ENCODE measurements at regions not wholly inside any gene's neighbourhood (a gene's known extent, or its start where the extent isn't known, plus 50 kb on each side); places are given as distances from the start of the nearest gene placed in this dataset.
"Not testable (repeated sequence)": the region's sequence is repeated elsewhere in the genome, so short reads cannot be mapped to it uniquely, and the experiment has no call there.

DNA sequence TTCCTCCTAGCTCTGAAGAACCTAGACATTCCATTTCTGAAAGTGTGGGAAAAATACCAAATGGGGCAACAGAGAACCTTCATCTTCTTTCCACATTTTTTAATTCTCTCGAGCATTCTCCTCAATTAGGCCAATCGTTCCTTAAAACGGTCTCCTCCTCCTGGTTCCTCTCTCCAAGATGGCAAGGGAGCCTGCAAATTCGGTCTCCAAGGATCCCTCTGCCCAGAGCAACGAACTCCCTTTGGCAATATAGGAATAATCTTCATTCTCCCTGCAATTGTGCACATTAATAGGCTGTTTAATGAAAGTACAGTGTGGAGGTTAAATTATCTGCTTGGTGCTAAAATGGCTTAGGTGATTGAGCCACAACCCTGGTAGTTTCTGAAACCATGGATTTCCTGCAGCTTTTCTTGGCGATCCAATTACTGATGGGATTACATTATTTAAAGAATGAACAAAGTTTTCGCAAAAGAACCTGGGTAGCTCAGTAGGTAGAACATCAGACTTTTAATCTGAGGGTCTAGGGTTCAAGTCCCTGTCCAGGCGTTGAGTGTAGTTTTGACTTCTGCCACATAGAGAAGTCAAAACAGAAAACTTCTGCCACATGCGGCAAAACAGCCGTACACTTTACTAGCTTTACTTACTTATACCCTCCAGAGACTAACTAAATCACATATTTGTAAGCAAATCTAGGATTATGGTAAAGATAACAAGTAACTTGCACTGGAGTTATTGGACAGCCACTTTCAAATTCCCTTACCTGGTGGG, 102.9 kb upstream of the ZNF184 start:
- DNase-seq: no peak

DNA sequence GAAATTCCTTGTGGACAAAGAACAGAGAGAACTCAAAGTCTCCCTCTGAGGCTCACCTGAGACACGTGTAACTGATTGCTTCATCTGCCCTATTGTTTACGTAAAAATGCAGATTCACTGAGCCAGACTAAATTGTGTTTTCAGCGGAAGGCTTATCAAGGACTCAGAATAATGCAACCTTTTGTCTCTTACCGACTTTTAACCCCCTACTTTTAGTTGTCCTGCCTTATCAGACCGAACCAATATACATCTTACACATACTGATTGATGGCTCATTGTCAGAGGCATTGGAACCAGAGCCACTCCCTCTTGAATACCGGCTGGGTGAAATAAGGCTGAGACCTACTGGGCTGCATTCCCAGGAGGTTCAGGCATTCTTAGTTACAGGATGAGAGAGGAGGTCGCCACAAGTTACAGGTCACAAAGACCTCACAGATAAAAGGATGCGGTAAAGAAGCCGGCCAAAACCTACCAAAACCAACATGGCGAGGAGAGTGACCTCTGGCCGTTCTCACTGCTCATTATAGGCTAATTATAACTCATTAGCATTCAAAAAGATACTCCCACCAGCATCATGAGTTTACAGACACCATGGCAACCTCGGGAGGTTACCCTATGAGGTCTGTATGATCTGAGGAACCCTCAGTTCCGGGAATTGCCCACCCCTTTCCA, 95.5 kb upstream of the ZNF184 start:
- DNase-seq: no peak

DNA sequence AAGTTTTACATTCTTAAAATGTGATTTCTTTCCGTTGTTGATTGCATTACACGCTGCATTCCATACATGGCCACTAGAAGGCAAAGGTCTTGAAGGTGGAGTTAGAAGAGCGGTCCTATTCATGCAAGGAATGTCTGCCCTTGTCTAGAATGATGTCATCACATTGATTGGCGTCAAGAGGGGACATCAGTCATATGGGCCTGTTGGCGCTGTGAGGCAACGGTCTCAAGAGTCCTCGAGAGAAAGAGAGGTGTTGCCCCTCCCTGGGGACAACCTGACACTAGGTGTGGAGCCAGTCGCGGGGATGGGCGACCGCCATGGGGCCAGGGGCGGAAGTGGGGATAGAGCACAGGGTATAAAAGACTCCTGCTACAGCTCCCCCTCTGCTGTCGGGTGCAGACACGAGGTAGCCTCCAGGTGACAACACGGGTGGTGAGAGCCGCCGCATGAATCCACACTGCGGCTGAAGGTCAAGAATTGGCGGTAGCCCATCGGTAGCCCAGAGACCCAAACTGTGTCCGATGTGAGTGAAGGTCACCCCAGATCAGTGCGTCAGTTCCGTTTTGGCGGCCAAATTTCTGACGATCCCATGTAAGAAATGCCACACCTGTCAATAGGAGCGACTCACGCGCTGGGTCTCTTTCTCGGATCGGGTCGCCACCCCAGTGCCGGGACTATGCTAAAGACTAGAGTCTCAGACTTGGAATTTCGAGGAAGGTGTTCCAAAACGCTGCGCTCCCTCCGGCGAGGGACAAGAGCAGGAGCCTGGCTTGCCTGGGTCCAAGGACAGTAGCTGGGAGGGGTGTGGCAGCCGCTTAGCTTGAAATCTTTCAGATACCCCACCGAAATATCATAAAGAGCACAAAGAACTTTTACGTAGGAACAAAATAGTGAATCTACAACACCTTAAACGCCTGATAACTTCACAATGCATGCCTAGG, 93.2 kb upstream of the ZNF184 start:
- DNase-seq: no peak

DNA sequence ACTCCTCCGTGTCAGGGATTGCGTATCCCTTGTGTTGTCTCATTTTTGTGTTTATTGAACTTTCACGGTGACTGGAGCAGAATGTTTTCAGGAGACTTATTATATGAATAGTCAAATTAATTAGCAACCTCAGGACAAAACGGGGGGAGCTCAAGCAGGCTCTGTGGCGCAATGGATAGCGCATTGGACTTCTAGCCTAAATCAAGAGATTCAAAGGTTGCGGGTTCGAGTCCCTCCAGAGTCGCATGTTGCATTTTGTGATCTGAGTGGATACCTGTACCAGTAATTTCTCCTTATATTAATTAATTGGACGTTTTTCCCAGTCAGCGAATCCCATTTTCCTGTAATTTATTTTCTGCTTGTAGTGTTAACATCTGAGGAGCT, 89.1 kb upstream of the ZNF184 start:
- DNase-seq: no peak

DNA sequence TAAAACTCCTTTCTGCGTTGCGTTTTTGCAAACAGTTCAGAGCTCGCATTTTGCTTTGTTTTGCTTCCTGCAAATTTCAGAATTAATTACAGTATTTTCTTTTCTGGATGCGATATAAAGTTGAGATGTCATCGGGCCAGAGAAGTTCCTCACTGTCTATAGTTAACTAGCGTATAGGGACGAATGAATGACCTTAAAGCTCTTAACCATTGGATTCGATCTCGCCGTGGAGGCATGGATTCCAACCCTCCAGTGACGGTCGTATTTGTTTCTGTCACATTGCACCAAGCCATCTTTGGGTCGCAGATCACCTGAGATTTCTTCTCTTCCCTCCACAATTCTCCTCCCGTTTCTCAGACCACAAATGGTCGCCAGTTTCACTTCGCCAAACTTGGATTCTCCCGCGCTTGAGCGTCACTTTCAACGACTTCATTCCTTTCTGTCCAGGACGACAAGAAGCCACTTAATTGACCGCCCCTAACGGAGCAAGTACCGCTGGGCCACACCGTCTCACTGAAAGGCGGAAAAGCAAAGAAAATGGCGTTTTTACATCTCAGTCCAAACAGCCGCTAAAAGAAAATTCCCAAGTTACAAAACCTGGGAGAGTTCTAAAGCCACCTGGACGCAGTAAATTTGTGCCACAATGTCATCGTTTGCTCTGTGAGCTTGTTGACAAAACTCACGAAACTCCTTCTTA, 85.3 kb upstream of the ZNF184 start:
- no peak for DNase-seq

DNA sequence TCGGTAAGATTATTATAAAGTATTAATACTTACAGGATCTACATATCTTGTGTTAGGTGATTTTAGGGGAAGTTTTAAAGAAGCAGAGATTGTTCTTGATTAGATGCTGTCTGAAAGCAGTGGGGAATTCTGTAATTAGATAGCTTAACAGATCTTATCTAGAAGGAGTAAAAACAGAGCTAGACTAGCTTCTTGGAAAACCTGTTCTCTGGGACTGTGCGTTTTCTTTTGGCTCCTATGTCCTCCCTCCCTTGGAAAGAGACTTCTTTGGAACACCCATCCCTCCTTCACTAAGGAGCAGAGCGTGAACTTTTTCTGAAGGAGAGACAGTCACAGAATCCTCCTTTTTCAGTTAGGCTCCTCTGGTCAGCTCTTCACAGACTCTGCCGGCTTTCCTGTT, 83.5 kb upstream of the ZNF184 start:
- no peak for DNase-seq

DNA sequence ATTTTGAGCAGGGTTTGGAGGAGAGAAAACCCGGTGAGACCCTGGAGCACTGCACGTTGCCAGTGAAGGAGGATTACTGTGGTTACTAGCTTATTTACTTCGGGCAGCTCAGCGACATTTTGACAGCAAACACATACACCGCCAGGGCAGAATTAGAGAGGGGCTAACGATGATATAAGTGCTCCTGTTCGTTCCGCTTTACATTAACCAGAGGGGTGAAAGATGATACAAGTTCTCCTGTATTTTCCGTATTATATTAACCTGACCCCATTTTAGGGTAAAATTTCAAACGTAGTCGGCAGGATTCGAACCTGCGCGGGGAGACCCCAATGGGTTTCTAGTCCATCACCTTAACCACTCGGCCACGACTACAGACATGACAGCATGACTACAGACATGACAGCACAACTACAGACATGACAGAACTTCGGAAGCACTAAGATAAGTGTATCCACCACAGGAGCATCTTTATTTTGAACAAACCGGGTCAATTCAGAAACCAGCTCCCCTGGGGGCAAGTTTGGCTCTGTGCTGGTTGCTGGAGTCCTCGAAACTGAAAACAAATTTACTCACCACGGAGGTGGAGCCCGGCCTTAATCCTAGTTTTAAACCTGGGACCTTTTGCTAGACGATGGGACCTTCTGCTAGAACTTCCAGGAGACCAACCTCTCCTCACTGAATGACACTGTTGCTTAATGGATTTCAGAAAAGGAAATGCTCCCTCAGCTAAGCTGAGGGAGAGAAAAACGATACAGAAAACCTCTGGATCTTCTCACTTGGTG, 80.4 kb upstream of the ZNF184 start:
- DNase-seq: no peak

DNA sequence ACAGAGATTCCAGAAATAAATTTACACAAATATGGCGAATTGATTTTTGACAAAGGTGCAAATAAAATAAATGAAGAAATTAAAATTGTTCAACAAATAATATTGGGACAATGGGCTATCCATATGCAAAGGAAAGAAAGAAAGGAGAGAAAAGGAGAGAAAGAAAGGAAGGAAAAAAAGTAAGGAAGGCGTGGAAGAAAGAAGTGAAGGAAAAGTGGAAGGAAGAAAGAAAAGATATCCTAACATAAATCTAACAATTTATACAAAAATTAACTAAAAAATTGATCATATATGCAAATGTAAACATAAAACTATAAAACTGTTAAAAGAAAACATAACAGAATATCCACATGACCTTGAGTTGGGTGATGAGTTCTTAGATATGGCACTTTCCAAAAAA, 78.7 kb upstream of the ZNF184 start:
- DNase-seq: no peak

DNA sequence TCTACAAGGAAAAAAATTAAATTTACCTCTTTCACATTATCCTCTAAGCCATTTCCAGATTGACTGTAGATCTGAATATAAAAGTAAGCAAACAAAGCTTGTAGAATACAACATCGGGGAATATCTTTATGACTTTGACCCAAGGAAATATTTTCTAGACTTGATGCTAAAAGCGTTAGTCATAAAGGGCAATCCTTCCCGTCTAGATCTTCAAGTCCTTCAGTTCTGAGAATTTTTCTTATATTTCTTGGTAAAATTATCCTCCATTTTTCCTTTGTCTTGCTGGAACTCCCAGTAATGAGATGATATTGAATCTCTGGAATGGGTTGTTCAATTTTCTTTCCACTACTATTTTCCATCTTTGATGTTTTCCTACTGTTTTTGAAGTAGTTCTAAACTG, 77.8 kb upstream of the ZNF184 start:
- no peak for DNase-seq

DNA sequence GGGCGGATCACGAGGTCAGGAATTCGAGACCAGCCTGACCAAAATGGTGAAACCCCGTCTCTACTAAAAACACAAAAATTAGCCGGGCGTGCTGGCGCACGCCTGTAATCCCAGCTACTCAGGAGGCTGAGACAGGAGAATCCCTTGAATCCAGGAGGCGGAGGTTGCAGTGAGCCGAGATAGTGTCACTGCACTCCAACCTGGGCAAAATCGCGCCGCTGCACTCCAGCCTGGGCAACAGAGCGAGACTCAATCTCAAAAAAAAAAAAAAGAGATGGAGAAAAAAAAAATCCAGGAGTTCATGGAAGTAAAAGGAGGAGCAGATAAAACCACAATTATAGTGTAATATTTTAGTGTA, 76.3 kb upstream of the ZNF184 start:
- DNase-seq: not testable (repeated sequence)

DNA sequence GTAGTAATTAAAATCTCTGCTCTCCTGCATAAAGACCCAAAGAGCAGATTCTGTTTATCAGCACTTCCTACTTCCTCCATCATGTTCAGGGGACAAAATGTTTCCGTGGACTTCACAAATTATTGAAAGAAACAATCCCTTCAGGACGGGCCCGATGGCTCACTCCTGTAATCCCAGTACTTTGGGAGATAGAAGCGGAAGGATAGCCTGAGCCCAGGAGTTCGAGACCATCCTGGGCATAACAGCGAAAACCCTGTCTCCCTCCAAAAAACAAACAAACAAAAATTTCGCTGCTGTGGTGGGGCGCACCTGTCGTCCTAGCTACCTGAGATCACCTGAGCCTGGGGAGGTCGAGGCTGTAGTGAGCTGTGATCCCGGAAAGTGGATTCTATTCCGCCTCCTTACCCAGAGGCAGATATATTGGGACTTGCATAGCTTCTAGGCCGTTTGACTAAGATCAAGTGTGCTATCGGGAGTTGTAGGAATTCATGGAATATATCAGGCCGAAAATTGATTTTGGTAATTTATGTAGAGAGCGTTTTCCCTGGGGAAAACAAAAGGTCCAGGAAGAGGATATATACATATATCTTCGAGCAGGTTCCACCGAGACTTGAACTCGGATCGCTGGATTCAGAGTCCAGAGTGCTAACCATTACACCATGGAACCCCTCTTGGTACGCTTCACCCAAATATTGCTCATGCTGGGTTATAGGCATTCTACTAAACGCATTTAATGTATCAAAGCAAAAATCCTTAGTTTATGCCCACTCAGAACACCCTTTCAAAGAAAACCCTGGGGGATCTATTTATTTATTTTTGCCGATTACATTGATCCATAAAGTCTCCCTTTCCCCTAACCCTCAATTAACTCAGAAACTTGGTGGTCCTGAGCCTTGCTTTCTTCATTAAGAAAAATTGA, 74.5 kb upstream of the ZNF184 start:
- no peak for DNase-seq

DNA sequence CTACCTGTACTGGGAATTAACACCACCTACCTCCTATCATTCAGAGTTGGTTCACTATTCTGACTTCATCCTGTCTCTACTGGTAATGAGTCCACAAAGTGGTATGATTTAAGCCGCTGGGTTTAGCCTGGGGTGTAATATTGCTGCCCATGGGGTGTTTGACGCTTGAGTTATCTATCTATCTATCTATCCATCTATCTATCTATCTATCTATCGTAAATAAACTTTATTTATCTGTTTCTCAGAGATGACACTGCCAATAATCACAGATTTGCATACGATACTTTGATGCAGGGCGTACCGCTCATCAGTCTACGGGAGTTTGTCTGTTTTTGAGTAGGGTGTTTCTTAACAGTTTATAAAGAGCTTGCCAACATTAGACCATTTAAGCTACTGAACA, 73.6 kb upstream of the ZNF184 start:
- DNase-seq: no peak

DNA sequence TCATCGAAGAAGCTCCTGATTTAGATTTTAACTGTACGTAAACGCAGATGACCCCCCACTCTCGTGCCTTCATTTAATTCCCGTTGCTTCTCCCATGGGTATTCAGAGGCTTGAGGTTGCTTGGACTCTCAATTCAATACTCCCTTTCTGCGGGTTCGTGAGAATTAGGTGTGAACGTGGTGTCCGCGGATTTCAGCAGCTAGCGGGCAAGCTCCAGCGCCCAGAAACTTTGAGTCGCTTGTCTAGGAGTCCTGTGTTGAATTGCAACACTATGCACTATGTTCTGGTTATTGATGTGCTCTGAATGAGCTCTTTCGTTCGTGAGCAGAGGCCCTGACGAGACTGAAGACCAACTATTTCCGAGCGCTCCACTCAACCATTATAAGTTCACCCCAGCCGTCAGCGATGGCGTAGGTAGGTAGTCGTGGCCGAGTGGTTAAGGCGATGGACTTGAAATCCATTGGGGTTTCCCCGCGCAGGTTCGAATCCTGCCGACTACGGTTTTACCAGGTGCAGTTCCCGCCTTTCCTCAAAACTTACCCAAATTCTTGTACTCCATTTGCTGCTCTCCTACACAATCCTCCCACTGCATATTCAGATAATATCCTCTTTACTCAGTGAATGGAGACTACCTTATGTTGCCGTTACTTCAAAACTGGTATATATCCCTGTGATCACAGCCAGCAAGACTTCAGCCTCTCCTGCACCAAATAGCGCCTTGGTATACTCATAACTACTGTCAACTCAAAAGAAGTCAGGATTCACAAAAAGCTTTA, 72.6 kb upstream of the ZNF184 start:
- no peak for DNase-seq

DNA sequence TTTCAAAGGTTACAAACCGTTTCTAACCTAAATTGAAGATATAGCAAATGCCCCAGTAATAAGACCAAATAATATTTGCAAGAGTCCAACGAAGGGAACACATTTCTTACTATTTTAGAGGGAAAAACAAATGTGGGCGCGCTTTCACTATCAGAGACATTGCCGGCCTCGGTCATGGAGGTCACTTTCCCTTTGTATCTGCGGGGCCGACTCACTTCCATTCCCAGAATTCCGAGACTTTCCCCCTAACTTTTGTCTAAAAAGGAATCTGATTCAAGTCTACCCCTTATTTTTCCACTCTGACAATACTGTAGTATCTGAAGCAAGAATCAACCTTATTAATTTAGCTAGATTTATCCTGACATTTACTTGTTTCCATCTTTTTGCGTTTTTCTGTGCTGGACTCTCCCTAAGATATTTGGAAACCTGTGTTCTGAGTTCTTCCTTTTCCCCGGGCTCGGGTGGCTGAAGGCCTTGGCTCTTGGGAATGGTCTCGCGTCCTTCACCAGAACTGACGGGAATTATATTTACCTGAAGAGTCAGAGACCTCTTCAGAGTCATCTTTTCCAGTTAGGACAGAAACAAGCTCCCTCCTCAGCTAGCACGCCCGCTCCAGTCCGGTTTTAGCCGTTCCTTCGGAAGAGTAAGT, 71.8 kb upstream of the ZNF184 start:
- no peak for DNase-seq

DNA sequence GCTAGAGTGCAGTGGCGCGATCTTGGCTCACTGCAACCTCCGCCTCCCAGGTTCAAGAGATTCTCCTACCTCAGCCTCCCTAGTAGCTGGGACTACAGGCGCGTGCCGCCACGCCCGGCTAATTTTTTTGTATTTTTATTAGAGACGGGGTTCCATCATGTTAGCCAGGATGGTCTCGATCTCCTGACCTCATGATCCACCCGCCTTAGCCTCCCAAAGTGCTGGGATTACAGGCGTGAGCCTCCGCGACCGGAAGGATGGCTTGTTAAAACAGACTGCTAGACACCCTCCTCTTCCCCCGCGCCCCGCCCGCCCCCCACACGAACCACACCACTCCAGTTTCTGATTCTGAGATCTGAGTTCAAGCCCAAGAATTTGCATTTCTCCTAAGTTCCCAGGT, 71.2 kb upstream of the ZNF184 start:
- not testable (repeated sequence) for DNase-seq

DNA sequence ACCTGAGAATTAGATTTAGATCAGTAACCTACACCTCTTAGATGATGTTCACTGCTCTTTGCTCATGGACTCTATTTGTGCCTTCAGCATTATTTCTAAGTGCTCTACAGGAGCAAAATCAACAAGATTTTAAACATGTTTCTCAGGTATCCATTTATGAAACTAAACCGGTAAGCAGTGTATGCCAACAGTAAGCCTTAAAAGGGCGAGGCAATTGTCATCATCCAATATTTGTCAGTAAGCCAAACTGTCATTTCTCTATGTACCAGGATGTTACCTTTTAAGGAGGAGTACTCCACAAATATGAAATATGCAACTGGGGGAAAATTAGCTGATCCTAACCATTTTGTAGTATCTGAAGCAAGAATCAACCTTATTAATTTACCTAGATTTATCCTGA, 69.6 kb upstream of the ZNF184 start:
- no peak for DNase-seq

DNA sequence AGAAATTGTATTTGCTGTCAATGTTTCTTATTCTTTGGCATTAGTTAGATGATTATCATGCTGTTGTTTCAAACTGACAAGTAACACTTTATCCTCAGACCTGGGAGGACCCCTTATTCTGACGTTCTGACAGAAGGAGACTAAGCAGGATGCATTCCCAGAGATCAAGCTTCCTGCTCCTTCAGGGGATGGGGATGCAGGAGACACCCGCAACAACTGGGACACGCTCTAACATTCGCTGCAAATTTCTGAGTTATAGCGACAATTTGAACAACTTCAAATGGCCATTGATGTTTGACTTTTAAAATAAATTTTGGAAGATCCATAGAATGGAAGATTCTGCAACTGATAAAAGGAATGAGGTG, 69.0 kb upstream of the ZNF184 start:
- DNase-seq: no peak

DNA sequence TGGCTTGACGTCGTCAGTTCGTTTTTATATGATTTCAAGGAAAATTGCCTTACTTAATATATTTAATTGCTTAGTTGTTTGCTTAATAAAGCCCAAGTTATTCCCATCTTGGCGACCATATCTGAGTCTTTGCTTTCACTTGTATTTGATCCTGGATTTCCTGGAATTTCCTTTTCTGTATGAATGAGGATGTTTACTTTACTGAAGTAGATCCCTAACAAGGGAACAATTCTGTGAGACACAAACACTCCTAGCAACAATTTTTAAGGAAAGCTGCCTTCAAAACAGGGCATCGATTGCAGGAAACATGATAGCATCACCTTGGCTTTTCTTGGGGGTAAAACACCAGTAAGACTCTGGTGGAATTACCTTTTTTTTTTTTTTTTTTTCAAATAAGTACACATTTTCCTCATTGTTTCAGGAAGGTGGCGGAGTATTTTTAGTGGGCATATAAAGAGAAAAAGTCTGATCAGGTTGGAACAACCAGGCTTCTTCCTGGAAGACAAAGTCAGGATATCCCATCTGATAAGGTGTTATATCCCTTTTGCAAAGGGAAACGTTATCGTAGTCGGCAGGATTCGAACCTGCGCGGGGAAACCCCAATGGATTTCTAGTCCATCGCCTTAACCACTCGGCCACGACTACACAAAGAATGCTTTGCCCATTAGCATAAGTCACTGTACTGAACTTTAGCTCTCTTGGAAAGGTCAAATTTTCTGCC, 68.5 kb upstream of the ZNF184 start:
- no peak for DNase-seq

DNA sequence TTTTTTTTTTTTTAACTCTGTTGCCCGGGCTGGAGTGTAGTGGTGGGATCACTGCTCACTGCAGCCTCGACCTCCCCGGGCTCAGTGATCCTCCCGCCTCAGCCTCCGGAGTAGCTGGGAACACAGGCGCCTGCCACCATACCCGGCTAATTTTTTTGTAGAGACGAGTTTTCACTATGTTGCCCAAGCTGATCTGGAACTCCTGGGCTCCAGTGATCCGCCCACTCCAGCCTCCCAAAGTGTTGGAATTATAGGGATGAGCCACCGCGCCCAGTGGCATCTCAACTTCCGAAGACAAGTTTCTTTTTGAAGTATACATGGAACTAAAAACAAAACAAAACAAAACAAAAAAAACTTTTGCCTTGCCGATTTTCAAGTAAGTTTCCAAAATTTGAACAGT, 66.6 kb upstream of the ZNF184 start:
- no peak for DNase-seq

Measured in NCI-H2029 treated with DMSO at 0.1 percent for 48 hours (cell line).